T47D (cell line): ENCODE measurements at regions not wholly inside any gene's neighbourhood (a gene's known extent, or its start where the extent isn't known, plus 50 kb on each side); places are given as distances from the start of the nearest gene placed in this dataset.

Experiments used
- DNase-seq, 2 experiments: peaks; one replicate each; pipeline versions ENCODE4 v3.0.0 to v3.0.0-alpha.2; 2011 to 2012; ENCODE audit warnings: low read depth in 1 of 2, low spot score in 1 of 2
- JUND ChIP-seq: IDR thresholded peaks from 2 replicates; pipeline ENCODE4 v1.6.1; 2012; ENCODE audit warnings: low read depth
- in situ Hi-C: cut with HindIII; loops from 2 replicates; pipeline ENCODE4 v1.10.0; 2016; ENCODE audit warnings: low sequenced_read_pairs, low pct_unique_long_range_greater_than_20kb

- no peak for DNase-seq
- no peak for TF ChIP-seq JUND
- in situ Hi-C loops: no loop called here
These were observed 95.6 kb upstream of the ADAMTS5 start for GRCh38 chr21:27062443-27062842.

- DNase-seq: no peak
- in situ Hi-C loops: no loop called here
- TF ChIP-seq JUND: no peak
These were observed 94.9 kb upstream of the ADAMTS5 start for GRCh38 chr21:27061770-27062169.

- in situ Hi-C loops: no loop called here
- TF ChIP-seq JUND: no peak
- no peak for DNase-seq
These were observed 93.3 kb upstream of the ADAMTS5 start for GRCh38 chr21:27060190-27060589.

- in situ Hi-C loops: no loop called here
- TF ChIP-seq JUND: no peak
These were observed 92.1 kb upstream of the ADAMTS5 start for GRCh38 chr21:27058673-27059605.

GRCh38 chr21:27057997-27058396 lies 91.1 kb upstream of the ADAMTS5 start:
- no peak for TF ChIP-seq JUND
- in situ Hi-C loops: no loop called here
- no peak for DNase-seq

More at GRCh38 chr21:27058673-27059605, 92.1 kb upstream of the ADAMTS5 start:
- DNase-seq: no peak

GRCh38 chr21:27047658-27048314 lies 80.9 kb upstream of the ADAMTS5 start:
- DNase-seq: peak in 1 of 2 experiments; percentile 7
- TF ChIP-seq JUND: no peak
- in situ Hi-C loops: no loop called here

GRCh38 chr21:27047283-27047657 lies 80.4 kb upstream of the ADAMTS5 start:
- TF ChIP-seq JUND: no peak
- DNase-seq: no peak
- in situ Hi-C loops: no loop called here

- in situ Hi-C loops: no loop called here
- DNase-seq: no peak
- TF ChIP-seq JUND: no peak
These were observed 78.5 kb upstream of the ADAMTS5 start for GRCh38 chr21:27045281-27045985.

- TF ChIP-seq JUND: no peak
- in situ Hi-C loops: no loop called here
- DNase-seq: no peak
These were observed 76.5 kb upstream of the ADAMTS5 start for GRCh38 chr21:27043377-27043776.

GRCh38 chr21:27040738-27041469 lies 74.0 kb upstream of the ADAMTS5 start:
- no peak for DNase-seq
- TF ChIP-seq JUND: no peak
- in situ Hi-C loops: no loop called here

- in situ Hi-C loops: no loop called here
- no peak for TF ChIP-seq JUND
- no peak for DNase-seq
These were observed 69.9 kb upstream of the ADAMTS5 start for GRCh38 chr21:27036736-27037301.

GRCh38 chr21:27035791-27036190 lies 68.9 kb upstream of the ADAMTS5 start:
- no peak for TF ChIP-seq JUND
- DNase-seq: no peak
- in situ Hi-C loops: no loop called here
